ENCODE measurements at regions not wholly inside any gene's neighbourhood (a gene's known extent, or its start where the extent isn't known, plus 50 kb on each side); places are given as distances from the start of the nearest gene placed in this dataset.

GRCh38 chr2:142684667-142685066 is 192.8 kb upstream of the KYNU start:
- TF ChIP-seq REST (IDR thresholded peaks at IDR 0.05; ENCODE audit: insufficient read depth in 1 of 2, low read depth in 2 of 2, low read length in 2 of 2) = no peak
- no peak for TF ChIP-seq SIN3A (IDR thresholded peaks at IDR 0.05; ENCODE audit: borderline replicate concordance, insufficient read depth, low read length)
- TF ChIP-seq FOXP2 (optimal IDR thresholded peaks at IDR 0.05; ENCODE audit: borderline replicate concordance, extremely low read depth, extremely low read length, insufficient read depth) = no peak
- TF ChIP-seq TAF1 (IDR thresholded peaks at IDR 0.05; ENCODE audit: borderline replicate concordance, insufficient read depth, low read length) = no peak
- TF ChIP-seq POLR2AphosphoS5 (IDR thresholded peaks at IDR 0.05; ENCODE audit: low read depth, low read length) = no peak

- TF ChIP-seq FOXP2 (optimal IDR thresholded peaks at IDR 0.05; ENCODE audit: borderline replicate concordance, extremely low read depth, extremely low read length, insufficient read depth) = no peak
- TF ChIP-seq SIN3A (IDR thresholded peaks at IDR 0.05; ENCODE audit: borderline replicate concordance, insufficient read depth, low read length) = no peak
- TF ChIP-seq TAF1 (IDR thresholded peaks at IDR 0.05; ENCODE audit: borderline replicate concordance, insufficient read depth, low read length) = no peak
- TF ChIP-seq POLR2AphosphoS5 (IDR thresholded peaks at IDR 0.05; ENCODE audit: low read depth, low read length) = no peak
- TF ChIP-seq REST (IDR thresholded peaks at IDR 0.05; ENCODE audit: insufficient read depth in 1 of 2, low read depth in 2 of 2, low read length in 2 of 2) = no peak
Measured at GRCh38 chr2:142682528-142682927, 194.9 kb upstream of the KYNU start.

GRCh38 chr2:142681952-142682351 is 195.5 kb upstream of the KYNU start:
- TF ChIP-seq TAF1 (IDR thresholded peaks at IDR 0.05; ENCODE audit: borderline replicate concordance, insufficient read depth, low read length) (no peak), POLR2AphosphoS5 (IDR thresholded peaks at IDR 0.05; ENCODE audit: low read depth, low read length) (no peak), REST (IDR thresholded peaks at IDR 0.05; ENCODE audit: insufficient read depth in 1 of 2, low read depth in 2 of 2, low read length in 2 of 2) (no peak), SIN3A (IDR thresholded peaks at IDR 0.05; ENCODE audit: borderline replicate concordance, insufficient read depth, low read length) (no peak), FOXP2 (optimal IDR thresholded peaks at IDR 0.05; ENCODE audit: borderline replicate concordance, extremely low read depth, extremely low read length, insufficient read depth) (no peak)

- TF ChIP-seq TAF1 (IDR thresholded peaks at IDR 0.05; ENCODE audit: borderline replicate concordance, insufficient read depth, low read length) = no peak
- no peak for TF ChIP-seq REST (IDR thresholded peaks at IDR 0.05; ENCODE audit: insufficient read depth in 1 of 2, low read depth in 2 of 2, low read length in 2 of 2)
- no peak for TF ChIP-seq FOXP2 (optimal IDR thresholded peaks at IDR 0.05; ENCODE audit: borderline replicate concordance, extremely low read depth, extremely low read length, insufficient read depth)
Measured at GRCh38 chr2:142678164-142678563, 199.3 kb upstream of the KYNU start.

GRCh38 chr2:142675398-142675797 is 202.1 kb upstream of the KYNU start:
- TF ChIP-seq FOXP2 (optimal IDR thresholded peaks at IDR 0.05; ENCODE audit: borderline replicate concordance, extremely low read depth, extremely low read length, insufficient read depth) (no peak), REST (IDR thresholded peaks at IDR 0.05; ENCODE audit: insufficient read depth in 1 of 2, low read depth in 2 of 2, low read length in 2 of 2) (no peak), SIN3A (IDR thresholded peaks at IDR 0.05; ENCODE audit: borderline replicate concordance, insufficient read depth, low read length) (no peak), TAF1 (IDR thresholded peaks at IDR 0.05; ENCODE audit: borderline replicate concordance, insufficient read depth, low read length) (no peak), POLR2AphosphoS5 (IDR thresholded peaks at IDR 0.05; ENCODE audit: low read depth, low read length) (no peak)
